ENCODE measurements at regions not wholly inside any gene's neighbourhood (a gene's known extent, or its start where the extent isn't known, plus 50 kb on each side); places are given as distances from the start of the nearest gene placed in this dataset.
"Not testable (repeated sequence)": the region's sequence is repeated elsewhere in the genome, so short reads cannot be mapped to it uniquely, and the experiment has no call there.

DNA sequence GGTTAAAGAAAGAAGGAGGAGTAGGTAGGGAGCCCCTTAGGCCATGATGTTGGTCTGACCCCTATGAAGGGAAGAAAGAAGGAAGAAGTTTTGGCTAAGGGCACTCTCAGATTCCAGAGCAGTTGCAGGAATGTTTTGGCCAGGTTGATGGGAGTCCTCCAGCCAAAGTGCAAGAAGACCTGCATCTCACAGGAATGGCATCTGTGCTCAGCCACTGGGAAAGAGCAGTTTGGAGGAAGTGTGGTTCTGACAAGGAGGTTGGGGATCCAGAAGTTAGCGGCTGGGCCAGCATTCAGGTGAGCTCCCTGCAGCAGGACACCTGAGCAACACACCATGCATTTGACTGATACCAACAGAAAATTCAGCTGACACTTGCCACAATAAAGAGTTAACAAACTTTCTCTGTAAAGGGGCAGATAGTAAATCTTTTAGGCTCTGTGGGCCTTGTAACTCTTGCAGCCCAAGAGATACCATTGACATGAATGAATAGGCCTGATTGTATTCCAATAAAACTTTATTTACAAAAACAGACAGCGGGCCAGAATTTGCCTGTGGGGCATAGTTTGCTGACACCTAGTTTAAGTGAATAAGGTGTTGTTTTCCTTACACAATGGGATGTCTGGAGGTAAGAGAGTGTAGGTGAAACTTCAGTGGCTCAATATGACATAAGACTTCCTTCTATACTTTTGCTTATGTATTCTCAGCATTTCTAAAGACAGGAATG lies 71.0 kb downstream of the EDN1 start:
- Histone ChIP-seq H3K79me2 (ENCODE audit: insufficient read depth, low read length) (no peaks in the 10 kb centered on the region), H2BK15ac (ENCODE audit: low read depth, low read length) (no peak overlapping the region), H2BK5ac (ENCODE audit: insufficient read length, low read length) (no peak overlapping the region), H3K4me1 (ENCODE audit: insufficient read depth, low read length) (no peaks in the 10 kb centered on the region), H3K23me2 (ENCODE audit: insufficient read length, low read depth, low read length, poor library complexity, severe bottlenecking) (no peaks in the 10 kb centered on the region), H2AK5ac (ENCODE audit: insufficient read length, low read length) (no peak overlapping the region), H3K56ac (ENCODE audit: insufficient read length, low read depth, low read length) (no peak overlapping the region), H4K8ac (replicated peaks; ENCODE audit: insufficient read length, low read depth, low read length) (no peak overlapping the region), H3K4me2 (ENCODE audit: insufficient read depth, insufficient read length, low read length) (no peak overlapping the region), H3T11ph (ENCODE audit: low read length) (no peak overlapping the region), H2AFZ (ENCODE audit: low read length) (no peak overlapping the region), H3K79me1 (ENCODE audit: insufficient read depth, low read depth, low read length, poor library complexity, severe bottlenecking) (no peaks in the 10 kb centered on the region), H3K23ac (ENCODE audit: insufficient read length, low read depth, low read length) (no peak overlapping the region), H4K5ac (ENCODE audit: insufficient read length, low read depth, low read length) (no peak overlapping the region), H3K27me3 (ENCODE audit: insufficient read depth, low read length) (no peaks in the 10 kb centered on the region), H3K27ac (ENCODE audit: insufficient read length, low read depth, low read length) (no peak overlapping the region), H2BK20ac (ENCODE audit: low read depth, low read length, poor library complexity, severe bottlenecking) (no peak overlapping the region), H4K20me1 (ENCODE audit: control insufficient read depth, insufficient read depth, insufficient read length) (no peaks in the 10 kb centered on the region), H3K4ac (ENCODE audit: low read depth, low read length) (no peak overlapping the region), H3K9ac (ENCODE audit: extremely low read depth, insufficient read length, low read length) (no peak overlapping the region), H3K14ac (ENCODE audit: insufficient read depth, low read length) (no peak overlapping the region), H2BK120ac (ENCODE audit: low read depth, low read length, poor library complexity, severe bottlenecking) (no peak overlapping the region), H3K18ac (ENCODE audit: insufficient read length, low read depth, low read length) (no peak overlapping the region), H2BK12ac (ENCODE audit: insufficient read length, low read depth, low read length) (no peak overlapping the region), H4K91ac (ENCODE audit: insufficient read length, low read depth, low read length) (no peak overlapping the region), H3K9me3 (ENCODE audit: control insufficient read depth, low read depth, low read length) (no peaks in the 10 kb centered on the region)
- Mint-ChIP-seq H3K36me3 (ENCODE audit: insufficient read depth in 1 of 3, low read depth in 3 of 3) (peaks cover 0 to 6% (median 1%) of the 10 kb centered on the region in 3 experiments; a peak in 1 of 7 replicates), H3K27me3 (ENCODE audit: low read depth) (no peaks in the 10 kb centered on the region), H3K27ac (no peak overlapping the region), H3K9me3 (no peaks in the 10 kb centered on the region), H3K4me1 (peaks cover 9 to 14% of the 10 kb centered on the region in 2 experiments), H3K4me3 (no peak overlapping the region)
- no peak for DNase-seq
- no CpG with 5 or more reads among the region's 2 CpGs for WGBS (ENCODE audit: extremely low coverage, insufficient read length, low lambda C conversion rate)
- TF ChIP-seq, protein P1, sequence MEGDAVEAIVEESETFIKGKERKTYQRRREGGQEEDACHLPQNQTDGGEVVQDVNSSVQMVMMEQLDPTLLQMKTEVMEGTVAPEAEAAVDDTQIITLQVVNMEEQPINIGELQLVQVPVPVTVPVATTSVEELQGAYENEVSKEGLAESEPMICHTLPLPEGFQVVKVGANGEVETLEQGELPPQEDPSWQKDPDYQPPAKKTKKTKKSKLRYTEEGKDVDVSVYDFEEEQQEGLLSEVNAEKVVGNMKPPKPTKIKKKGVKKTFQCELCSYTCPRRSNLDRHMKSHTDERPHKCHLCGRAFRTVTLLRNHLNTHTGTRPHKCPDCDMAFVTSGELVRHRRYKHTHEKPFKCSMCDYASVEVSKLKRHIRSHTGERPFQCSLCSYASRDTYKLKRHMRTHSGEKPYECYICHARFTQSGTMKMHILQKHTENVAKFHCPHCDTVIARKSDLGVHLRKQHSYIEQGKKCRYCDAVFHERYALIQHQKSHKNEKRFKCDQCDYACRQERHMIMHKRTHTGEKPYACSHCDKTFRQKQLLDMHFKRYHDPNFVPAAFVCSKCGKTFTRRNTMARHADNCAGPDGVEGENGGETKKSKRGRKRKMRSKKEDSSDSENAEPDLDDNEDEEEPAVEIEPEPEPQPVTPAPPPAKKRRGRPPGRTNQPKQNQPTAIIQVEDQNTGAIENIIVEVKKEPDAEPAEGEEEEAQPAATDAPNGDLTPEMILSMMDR (conservative IDR thresholded peaks at IDR 0.05) = no peak

DNA sequence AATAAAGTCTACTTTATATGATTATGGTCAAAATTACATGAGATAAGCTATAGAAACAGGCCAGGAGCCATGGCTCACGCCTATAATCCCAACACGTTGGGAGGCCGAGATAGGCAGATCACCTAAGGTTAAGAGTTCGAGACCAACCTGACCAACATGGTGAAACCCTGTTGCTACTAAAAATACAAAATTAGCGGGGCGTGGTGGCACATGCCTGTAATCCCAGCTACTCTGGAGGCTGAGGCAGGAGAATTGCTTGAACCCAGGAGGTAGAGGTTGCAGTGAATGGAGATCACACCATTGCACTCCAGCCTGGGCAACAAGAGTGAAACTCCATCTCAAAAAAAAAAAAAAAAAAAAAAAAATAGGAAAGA lies 73.1 kb downstream of the EDN1 start:
- not testable (repeated sequence) for H3K9me3 ChIP-seq (ENCODE audit: control insufficient read depth, low read depth, low read length); H3K9ac ChIP-seq (ENCODE audit: extremely low read depth, insufficient read length, low read length); H3K27ac ChIP-seq (ENCODE audit: insufficient read length, low read depth, low read length); H3K9me3 Mint-ChIP-seq; H3K79me1 ChIP-seq (ENCODE audit: insufficient read depth, low read depth, low read length, poor library complexity, severe bottlenecking); H2BK20ac ChIP-seq (ENCODE audit: low read depth, low read length, poor library complexity, severe bottlenecking); H4K91ac ChIP-seq (ENCODE audit: insufficient read length, low read depth, low read length); H4K8ac ChIP-seq (replicated peaks; ENCODE audit: insufficient read length, low read depth, low read length); H3K4me2 ChIP-seq (ENCODE audit: insufficient read depth, insufficient read length, low read length); H3K27ac Mint-ChIP-seq; H3T11ph ChIP-seq (ENCODE audit: low read length); H4K5ac ChIP-seq (ENCODE audit: insufficient read length, low read depth, low read length); H3K23me2 ChIP-seq (ENCODE audit: insufficient read length, low read depth, low read length, poor library complexity, severe bottlenecking); DNase-seq; H3K4ac ChIP-seq (ENCODE audit: low read depth, low read length); H3K36me3 Mint-ChIP-seq (ENCODE audit: insufficient read depth in 1 of 3, low read depth in 3 of 3); H2BK120ac ChIP-seq (ENCODE audit: low read depth, low read length, poor library complexity, severe bottlenecking); H3K4me1 ChIP-seq (ENCODE audit: insufficient read depth, low read length); H3K56ac ChIP-seq (ENCODE audit: insufficient read length, low read depth, low read length); H2AFZ ChIP-seq (ENCODE audit: low read length); H3K23ac ChIP-seq (ENCODE audit: insufficient read length, low read depth, low read length); H2AK5ac ChIP-seq (ENCODE audit: insufficient read length, low read length); H3K4me3 Mint-ChIP-seq; H3K79me2 ChIP-seq (ENCODE audit: insufficient read depth, low read length); H3K27me3 ChIP-seq (ENCODE audit: insufficient read depth, low read length); H2BK15ac ChIP-seq (ENCODE audit: low read depth, low read length); H4K20me1 ChIP-seq (ENCODE audit: control insufficient read depth, insufficient read depth, insufficient read length); H3K18ac ChIP-seq (ENCODE audit: insufficient read length, low read depth, low read length); H2BK5ac ChIP-seq (ENCODE audit: insufficient read length, low read length); H2BK12ac ChIP-seq (ENCODE audit: insufficient read length, low read depth, low read length); H3K27me3 Mint-ChIP-seq (ENCODE audit: low read depth); H3K14ac ChIP-seq (ENCODE audit: insufficient read depth, low read length)
- H3K4me1 Mint-ChIP-seq = peaks cover 9 to 14% of the 10 kb centered on the region in 2 experiments
- no CpG with 5 or more reads among the region's 6 CpGs for WGBS (ENCODE audit: extremely low coverage, insufficient read length, low lambda C conversion rate)

Data from H9 (cell line).